Suppressor macrophage treated with lipopolysaccharide for 4 hours (primary cell): ENCODE measurements at regions not wholly inside any gene's neighbourhood (a gene's known extent, or its start where the extent isn't known, plus 50 kb on each side); places are given as distances from the start of the nearest gene placed in this dataset.
"Not testable (repeated sequence)": the region's sequence is repeated elsewhere in the genome, so short reads cannot be mapped to it uniquely, and the experiment has no call there.

Source experiments
- DNase-seq: peaks from one replicate; pipeline ENCODE4 v3.0.0-alpha.2; 2020

DNA sequence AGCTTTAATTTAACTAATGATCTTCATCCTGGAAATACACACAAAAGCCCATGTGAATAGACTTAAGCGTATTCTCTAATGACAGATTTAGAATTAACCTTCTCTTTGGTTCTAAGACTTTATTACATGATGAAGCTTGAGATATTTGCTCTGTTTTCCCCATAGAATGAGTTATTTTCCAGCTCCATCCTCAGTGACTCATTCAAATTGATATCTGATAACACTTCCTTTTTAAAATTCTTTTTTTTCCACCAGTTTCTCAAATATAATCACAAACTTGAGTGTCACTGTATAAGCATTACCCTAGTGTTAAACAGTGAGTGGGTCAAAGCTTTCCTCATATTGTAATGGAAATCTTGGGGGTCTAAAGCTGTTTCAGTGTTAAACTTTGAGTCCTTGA, 535.8 kb downstream of the KCNA4 start:
- no peak for DNase-seq

DNA sequence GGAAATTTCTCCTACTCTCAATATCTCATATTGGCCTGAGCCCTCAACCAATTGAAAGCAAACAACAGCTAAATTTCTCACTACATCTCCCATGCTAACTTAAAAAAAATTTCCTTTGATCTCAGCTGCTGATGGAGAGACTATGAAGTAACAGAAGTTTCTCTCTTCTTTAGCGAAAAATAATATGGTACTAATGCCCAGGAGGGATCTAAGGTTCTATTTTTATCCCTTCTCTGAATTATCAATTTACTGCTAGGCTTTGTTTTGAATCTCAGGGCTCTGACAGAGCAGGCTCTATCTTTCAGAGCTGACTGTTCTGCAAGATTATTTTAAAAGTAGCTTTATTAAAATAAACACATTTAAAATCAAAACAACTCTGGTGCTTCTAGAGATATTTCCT, 558.6 kb downstream of the KCNA4 start:
- no peak for DNase-seq

DNA sequence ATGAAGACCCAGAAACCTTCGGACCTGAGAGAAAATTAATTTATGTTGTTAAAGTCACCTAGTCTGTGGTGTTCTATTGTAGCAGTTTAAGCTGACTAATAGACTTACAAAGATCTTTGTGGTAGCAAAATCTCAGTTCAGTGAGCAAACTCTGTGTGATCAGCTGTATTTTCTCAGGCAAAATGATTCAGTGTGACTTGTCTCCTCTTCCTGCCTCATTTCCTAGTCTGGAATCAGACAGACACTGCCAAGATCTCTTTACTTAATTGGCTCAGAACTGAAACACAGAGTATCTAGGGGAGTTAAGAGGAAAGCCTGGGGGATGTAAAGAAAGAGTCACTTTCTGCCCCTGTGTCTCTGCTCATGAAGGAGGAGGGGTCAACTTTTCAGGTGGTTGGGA, 564.7 kb downstream of the KCNA4 start:
- DNase-seq = no peak

DNA sequence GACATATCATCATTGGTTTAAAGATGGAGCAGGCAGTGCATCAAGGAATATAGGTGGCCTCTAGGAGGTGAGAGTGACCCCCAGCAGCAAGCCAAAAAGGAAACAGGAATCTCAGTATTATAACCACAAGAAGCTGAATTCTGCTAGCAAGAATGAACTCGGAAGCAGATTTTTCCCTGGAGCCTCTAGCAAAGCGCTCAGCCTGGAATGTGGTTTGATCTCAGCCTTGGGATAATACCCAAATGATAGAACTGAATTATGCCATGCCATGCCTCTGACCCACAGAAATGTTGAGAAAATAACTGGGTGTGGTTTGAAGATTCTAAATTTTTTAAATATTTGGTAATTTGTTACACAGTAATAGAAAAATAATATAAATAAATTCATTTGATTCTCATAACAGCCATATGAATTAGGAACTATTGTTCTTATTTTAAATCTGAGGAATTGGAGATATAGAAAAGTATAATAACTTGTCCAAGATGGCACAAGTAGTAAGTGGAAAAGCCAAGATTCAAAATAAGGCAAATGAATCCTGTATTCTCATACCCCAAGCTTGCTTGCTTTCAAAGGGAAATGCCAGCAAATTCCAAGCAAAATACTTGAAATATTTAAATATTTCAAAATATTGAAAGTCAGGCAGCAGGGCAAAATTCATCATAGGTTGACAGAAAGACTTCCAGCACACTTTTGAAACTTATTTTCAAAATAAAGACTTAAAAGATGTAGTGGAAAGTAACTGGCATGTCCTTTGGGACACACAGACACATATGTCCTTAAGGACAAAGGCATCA, 567.4 kb downstream of the KCNA4 start:
- no peak for DNase-seq

DNA sequence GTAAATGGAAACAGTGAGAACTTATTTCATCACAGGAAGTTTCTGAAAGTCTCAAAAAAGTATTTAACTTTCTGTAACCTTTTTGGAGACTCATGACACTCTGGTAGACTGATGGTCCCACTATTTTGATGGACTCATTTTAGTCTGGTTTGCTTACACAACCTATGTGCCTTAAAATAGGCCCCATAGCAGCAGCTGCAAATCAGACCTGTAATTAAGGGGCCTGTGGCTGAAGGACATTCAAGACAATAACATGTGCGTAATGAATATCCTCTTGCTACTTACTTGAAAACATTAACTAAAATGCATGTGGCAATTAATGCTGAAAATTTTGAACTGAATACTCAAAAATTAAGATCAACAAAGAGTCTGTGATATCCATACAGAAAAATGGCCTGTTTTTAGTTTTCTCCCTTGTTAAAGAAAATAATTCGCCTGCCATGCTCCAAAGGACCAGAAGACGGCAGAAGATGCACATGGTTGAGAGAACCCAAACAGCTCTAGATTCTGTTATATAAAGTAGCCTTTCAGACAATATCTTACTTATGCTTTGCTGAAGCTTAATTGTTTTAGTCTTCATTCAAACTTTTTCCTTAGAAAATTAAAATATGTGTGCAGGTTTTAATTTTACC, 568.5 kb downstream of the KCNA4 start:
- peak; percentile 1 for DNase-seq

DNA sequence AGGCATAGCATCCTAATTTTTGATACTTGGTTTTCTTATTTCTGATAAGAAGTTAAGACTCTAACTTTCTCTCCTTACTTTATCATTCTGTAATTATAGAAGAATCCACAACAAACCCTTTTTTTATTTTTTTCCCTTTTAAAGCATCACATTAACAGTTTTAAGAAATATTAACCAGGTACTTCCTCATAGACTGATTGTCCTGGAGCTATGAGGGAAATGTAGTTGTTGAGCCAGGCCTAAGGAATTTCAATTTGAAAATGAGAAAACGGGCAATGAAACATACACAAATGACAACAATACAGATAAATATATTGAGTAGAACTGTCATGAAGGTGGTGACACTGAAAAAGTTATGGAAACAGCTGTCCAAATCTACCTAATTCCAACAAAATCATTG, 569.0 kb downstream of the KCNA4 start:
- DNase-seq = no peak

DNA sequence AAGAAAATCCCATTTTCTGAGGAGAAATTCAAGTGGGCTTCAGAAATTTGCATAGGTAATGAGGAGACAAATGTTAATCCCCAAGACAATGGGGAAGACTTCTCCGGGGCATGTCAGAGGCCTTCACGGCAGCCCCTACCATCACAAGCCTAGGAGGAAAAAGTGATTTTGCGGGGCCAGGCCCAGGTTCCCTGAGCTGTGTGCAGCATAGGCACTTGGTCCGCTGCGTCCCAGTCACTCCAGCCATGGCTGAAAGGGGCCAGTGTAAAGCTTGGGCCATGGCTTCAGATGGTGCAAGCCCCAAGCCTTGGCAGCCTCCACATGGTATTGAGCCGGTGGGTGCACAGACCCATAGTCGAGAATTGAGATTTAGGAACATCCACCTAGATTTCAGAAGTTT, 570.7 kb downstream of the KCNA4 start:
- no peak for DNase-seq

DNA sequence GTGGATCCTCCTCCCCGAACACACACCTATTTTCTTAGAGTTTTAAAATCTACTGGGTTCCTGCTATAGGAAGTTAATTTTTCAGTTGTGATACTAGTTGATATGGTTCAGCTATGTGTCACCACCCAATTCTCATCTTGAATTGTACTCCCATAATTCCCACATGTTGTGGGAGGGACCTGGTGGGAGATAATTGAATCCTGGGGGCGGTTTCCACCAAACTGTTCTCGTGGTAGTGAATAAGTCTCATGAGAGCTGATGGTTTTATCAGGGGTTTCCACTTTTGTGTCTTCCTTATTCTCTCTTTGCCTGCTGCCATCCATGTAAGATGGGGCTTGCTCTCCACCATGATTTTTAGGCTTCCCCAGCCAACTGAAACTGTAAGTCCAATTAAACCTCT, 571.6 kb downstream of the KCNA4 start:
- DNase-seq = not testable (repeated sequence)

DNA sequence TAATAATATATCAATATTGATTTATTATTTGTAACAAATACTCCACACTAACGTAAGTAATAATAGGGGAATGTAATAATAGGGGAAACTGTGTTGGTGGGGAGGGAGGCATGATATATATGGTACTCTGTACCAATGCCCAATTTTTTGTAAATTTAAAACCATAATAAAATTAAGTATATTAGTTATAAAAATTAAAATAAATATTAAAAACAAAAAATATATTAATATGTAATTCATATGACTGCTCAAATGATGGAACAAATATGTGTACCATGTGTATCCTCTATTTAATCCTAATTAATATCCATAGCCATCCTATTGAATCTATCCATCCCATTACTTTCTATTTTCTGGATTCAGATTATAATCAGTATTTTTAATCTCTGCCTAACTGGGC, 578.0 kb downstream of the KCNA4 start:
- no peak for DNase-seq

DNA sequence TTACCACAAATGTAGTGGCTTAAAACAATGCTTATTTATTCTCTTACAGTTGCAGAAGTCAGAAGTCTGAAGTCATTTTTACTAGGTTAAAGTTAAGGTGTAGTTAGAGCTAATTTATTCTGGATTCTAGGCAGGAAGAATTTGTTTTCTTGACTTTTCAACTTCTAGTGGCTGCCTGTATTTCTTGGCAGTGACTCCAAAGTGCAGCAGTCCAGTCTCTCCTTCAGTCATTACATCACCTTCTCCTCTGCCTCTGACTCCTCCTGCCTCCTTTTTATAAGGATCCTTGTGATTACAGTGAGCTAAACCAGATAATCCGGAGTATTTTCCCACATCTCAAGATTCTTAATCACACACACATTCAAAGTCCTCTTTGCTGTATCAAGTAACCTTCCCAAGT, 581.4 kb downstream of the KCNA4 start:
- no peak for DNase-seq

DNA sequence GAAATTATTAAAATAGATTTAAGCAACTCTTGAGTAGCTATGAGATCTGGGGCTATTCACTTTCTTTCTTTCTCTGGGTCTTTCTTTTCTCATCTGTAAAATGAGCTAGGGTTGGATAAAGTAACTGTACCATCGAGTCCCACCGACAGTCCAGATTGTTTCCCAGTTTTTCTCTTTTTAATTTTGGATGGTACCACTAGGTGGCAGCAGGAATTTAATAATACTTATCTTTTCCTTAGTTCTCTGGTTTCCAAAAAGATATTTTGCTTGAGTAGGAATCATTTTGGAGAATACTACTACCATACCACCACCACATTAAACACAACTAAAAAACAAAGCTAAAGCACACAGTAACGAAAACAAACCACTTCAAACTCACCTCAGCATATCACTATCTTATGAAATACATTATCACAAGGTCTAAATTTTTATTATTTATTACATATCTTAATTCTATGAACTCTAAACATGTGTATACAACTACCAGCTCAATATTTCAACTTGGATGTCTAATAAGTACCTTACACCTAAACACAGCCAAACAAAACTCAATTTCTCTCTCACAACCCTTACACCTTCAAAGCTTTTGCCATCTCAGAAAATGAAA, 584.0 kb downstream of the KCNA4 start:
- peak; percentile 42 for DNase-seq

DNA sequence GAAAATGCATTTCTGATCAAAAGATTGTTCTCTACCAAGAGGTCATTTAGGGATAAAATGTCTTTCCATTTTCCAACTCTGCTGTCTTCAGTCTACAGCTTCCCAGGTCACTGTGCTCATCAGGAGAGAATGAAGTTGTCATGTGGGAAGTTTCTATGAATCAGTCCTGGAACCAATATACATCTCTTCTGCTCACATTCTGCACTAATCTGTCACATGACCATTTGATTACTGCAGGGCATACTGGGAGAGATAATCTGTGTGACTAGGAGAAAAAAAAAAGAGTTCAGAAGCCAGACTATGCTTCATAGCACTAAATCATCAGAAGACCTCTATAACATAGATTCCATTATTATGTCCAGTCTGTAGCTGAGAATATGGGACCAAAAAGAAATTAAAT, 611.5 kb downstream of the KCNA4 start:
- no peak for DNase-seq

DNA sequence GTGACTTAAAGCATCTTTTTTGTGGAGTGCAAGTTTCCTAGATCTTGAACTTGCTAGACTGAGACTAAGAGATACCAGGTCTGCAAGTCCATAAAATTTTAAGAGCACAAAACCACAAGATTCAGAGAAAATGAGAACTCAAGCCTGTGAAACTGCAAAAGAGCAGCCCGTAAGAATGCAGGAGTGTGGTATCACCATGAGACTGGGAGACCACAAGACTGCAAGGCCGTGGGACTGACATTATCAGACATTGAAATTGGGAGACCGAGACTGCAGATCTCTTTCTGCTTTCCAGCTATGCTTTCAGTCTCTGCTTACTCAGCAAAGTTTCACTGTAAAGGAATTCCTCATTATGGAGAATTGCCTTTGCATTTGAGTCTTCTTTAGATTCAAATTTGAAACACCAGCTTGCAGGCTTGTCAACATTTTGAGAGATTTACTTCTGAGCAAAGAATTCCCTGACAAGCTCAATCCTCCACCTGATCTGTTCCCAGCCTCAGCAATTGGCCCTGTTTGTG, 621.2 kb downstream of the KCNA4 start:
- DNase-seq = no peak

DNA sequence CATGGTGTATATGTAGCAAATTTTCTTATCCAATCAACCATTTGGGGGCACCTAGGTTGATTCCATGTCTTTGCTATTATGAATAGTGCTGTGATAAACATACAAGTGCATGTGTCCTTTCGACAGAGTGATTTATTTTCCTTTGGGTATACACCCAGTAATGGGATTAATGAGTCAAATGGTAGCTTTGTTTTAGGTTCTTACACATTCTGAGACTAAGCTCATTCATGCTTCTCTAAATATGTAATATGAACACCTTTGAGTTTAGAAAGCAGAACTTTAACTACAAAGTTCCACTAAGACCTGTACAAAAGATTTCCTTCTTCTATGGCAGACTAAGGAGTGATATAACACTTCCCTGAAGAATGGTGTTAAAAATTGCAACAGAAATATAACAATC, 627.0 kb downstream of the KCNA4 start:
- DNase-seq = no peak

DNA sequence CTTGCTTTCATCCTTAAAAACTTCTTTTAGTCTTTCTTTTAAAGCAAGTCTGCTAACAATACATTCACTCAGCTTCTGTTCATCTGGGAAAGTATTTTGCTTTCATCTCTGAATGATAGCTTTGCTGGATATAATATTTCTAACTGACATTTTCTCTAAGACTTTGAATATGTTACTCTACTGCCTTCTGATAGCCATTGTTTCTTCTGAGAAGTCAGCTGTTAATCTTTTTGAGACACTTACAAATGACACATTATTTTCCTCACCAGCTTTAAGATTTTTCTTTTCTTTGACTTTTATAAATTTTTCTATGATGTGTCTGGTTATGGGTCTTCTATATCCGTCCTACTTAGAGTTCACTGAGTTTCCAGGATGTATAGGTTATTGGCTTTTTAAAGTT, 643.1 kb downstream of the KCNA4 start:
- no peak for DNase-seq

DNA sequence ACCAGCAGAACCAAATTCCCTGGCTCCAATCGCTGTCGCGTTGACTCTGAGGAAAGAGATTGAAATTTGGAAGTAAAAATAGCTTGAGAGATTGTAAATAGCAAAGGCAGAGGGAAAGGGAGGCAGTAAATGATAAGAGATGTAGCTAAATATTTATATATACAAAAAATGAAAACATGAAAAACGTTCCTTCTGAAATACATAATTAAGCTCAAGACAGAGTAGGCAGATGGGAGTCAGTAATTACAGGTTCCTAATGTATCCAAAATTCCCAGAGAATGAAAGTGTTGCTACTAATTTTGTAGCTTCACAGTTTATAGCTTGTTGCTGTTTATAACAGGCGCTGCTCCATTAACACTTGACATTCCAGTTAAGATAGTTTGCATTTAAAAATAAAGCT, 648.7 kb downstream of the KCNA4 start:
- DNase-seq = no peak

DNA sequence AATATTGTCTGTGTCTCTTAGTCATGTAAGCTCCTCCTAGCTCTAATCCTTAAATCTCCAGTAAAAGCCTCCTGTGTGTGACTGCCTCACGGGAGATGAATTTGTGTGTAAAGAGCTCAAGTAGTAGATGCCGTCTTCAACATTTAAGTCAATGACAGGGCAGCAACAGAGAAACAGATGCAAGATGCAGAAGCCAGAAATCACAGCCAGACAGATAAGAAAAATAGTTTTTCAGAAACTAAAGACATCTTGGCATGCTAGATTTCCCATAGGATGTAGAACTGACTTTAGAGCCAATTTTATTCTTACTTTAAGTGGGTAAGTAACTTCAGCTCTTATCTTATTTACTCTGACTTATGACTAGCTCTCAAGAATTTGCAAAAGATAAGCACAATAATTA, 652.8 kb downstream of the KCNA4 start:
- DNase-seq = no peak

DNA sequence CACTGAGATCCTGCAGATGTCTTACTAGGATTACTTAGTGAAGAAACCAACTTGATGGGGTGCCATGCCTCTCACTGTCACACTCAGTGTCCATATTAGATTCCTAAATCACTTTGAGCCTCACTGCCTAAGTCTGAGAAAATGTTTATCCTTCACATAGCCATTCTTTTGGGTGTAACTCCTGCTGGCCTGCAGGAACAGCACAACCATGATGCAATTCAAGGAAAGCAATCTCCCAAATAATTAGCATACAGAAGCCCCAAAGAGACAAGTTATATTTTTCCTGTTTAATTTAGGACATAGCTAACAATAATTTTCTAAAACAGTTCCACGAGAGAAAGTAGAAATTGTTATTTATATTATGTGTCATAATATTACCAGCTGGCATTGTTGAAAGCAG, 655.5 kb downstream of the KCNA4 start:
- DNase-seq = no peak

DNA sequence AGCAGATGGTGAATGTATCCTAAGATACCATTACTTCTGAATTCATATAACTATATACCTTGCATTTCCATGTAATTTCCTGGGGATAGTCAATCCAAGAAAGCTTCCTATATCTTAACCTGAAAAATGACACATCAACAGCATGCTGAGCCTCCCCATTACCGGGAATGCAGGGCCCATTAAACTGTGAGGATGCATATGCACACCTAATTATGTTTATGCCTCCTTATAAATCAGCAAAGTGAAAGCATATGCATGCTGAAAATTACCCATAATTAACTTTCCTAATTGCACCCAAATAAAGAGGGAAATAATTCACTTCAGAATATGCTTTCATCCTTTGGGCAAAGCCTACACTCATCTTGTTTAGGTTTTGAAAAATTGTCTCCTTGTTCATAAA, 663.0 kb downstream of the KCNA4 start:
- no peak for DNase-seq

DNA sequence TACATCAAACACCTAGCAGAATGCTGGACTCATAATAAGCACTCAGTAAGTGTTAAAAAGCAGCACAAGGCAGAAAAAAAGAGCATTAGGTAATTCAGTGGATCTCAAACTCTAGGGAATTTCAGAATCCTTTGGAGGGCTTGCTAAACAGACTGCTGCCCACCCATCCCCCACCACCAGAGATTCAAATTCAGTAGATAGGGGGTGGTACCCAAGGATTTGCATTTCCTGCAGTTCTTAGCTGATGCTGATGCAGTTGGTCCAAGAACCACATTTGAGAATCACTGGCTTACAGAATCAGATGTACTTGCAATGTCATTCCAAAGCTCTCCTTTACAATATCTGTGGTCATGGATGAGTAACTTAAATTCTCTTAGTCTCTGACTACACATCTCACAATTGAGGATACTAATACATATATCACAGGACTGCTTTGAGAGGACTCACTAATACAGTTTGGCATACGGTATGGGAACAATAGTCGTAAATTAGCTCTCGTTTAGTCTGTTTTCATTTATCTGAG, 664.5 kb downstream of the KCNA4 start:
- no peak for DNase-seq

DNA sequence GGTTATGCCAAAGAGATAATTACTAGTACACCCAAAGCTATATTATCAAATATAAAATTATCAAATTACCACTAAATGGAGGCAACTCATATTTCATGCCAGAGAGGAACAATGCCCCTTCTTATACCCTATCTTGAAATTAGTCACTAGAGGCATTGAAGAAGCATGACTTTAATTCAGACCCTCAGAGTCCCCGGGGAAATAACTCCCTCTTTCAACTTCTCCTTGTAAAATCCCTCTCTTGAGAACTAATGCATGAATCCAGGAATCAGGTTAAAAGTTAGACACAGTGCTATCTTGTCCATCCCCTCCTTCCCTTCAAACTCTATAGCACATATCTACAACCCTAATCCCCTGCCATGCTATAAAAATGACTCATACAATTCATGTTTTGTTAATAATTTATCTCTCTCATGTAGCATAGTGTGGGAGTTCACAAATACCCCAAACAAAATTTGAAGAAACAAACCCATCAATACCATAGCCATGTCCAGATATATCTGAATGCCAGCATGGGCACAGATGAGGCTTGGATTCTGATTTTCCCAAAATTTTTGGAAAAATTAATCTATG, 665.4 kb downstream of the KCNA4 start:
- DNase-seq = no peak

DNA sequence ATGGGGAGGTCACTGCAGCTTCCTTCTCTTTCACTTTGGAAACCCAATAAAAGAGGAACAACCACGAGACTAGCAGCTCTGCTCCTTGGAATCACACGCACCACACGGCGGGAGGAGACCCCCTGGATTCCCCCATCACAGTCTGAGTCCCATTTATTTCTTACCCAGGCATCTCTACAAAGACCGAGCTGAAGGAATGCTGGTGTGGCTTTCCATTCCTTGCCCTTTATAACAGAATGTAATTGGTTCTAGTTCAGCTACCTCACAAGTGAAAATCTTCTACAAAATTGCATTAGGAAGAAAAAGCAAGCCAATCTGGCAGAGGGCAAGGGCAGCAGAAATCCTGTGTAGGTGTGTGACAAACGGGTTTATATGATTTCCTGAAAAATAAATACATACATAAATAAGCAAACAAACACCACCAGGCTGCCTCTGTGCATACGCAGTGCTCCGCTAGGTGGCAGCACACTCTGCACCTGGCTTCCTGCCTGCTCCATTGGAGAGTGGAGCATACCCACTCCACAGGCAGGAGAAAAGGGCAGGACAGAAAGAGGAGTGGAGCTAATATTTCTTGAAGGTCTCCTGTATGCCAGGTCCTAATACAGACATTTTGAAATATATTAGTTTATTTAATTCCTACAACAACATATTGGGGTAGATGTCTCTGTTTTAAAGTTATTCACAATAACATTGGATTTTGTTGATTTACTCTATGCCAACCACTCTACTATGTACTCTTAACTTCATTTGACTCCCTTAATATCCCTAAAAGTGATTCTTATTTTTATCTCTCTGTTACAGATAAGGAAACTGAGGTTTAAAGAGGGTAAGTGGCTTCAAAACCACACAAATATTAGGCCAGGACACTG, 673.1 kb downstream of the KCNA4 start:
- peak; percentile 48 for DNase-seq
